Body of pancreas (tissue), 4 donors: ENCODE measurements at regions not wholly inside any gene's neighbourhood (a gene's known extent, or its start where the extent isn't known, plus 50 kb on each side); places are given as distances from the start of the nearest gene placed in this dataset.
"Not testable (repeated sequence)": the region's sequence is repeated elsewhere in the genome, so short reads cannot be mapped to it uniquely, and the experiment has no call there.

Experiments used
- POLR2A ChIP-seq, 3 donors: fragments of 450-650 bp; IDR thresholded peaks; one replicate each; pipeline ENCODE4 v1.6.1; 2016; ENCODE audit warnings: antibody characterized with exemption in 3 of 3, mild to moderate bottlenecking in 2 of 3
- TF ChIP-seq, protein P1 (sequence below), 7 experiments: fragments of 450-650 bp in 4 of 7; fragments of 200-600 bp in 3 of 7; sonication (generic) in 3 of 7; IDR thresholded peaks; one replicate each; pipeline ENCODE4 v1.5.1; 2016 to 2019; ENCODE audit warnings: antibody characterized with exemption in 7 of 7

DNA sequence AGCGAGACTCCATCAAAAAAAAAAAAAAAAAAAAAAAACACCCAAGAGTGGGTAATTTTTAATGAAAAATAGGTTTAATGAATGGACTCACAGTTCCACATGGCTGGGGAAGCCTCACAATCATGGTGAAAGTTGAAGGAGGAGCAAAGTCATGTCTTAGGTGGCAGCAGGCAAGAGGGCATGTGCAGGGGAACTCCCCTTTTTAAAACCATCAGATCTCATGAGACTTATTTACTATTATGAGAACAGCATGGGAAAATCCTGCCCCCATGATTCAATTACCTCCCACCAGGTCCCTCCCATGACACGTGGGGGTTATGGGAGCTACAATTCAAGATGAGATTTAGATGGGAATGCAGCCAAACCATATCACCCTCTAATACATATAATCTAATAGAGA, 454.6 kb upstream of the PTGER4 start:
- TF ChIP-seq, protein P1, sequence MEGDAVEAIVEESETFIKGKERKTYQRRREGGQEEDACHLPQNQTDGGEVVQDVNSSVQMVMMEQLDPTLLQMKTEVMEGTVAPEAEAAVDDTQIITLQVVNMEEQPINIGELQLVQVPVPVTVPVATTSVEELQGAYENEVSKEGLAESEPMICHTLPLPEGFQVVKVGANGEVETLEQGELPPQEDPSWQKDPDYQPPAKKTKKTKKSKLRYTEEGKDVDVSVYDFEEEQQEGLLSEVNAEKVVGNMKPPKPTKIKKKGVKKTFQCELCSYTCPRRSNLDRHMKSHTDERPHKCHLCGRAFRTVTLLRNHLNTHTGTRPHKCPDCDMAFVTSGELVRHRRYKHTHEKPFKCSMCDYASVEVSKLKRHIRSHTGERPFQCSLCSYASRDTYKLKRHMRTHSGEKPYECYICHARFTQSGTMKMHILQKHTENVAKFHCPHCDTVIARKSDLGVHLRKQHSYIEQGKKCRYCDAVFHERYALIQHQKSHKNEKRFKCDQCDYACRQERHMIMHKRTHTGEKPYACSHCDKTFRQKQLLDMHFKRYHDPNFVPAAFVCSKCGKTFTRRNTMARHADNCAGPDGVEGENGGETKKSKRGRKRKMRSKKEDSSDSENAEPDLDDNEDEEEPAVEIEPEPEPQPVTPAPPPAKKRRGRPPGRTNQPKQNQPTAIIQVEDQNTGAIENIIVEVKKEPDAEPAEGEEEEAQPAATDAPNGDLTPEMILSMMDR (IDR thresholded peaks at IDR 0.05): not testable (repeated sequence)
- TF ChIP-seq POLR2A (IDR thresholded peaks at IDR 0.05): not testable (repeated sequence)
